ENCODE measurements at regions not wholly inside any gene's neighbourhood (a gene's known extent, or its start where the extent isn't known, plus 50 kb on each side); places are given as distances from the start of the nearest gene placed in this dataset.

GRCh38 chr2:49582946-49583345 lies 428.6 kb upstream of the FSHR start:
- no peak overlapping the region for H2AFZ ChIP-seq (ENCODE audit: low read depth, low read length, poor library complexity, severe bottlenecking)
- no peak for ATAC-seq
- no peak overlapping the region for H3K9ac ChIP-seq (ENCODE audit: low read length)
- no TSS peak for BruUV-seq (replicated peaks)
- RAD21 ChIA-PET (ENCODE audit: low non-redundant PET in 1 of 2, low total read pairs in 2 of 2, uncharacterized antibody in 2 of 2, unreplicated experiment in 2 of 2) = no interaction called here
- no peaks in the 10 kb centered on the region for H3K4me1 ChIP-seq (ENCODE audit: control insufficient read depth in 1 of 2, insufficient read depth in 2 of 2, low read length in 2 of 2)
- no peaks in the 10 kb centered on the region for H3K79me2 ChIP-seq (ENCODE audit: insufficient read depth, low read length)
- peaks cover 0 to 15% of the 10 kb centered on the region in 2 experiments; a peak in 2 of 4 replicates for H3K9me3 ChIP-seq (ENCODE audit: control insufficient read depth in 1 of 2, insufficient read depth in 1 of 2, low read depth in 1 of 2, low read length in 2 of 2)
- intact Hi-C loops (cut with micrococcal nuclease) = no loop called here
- H4K20me1 ChIP-seq (ENCODE audit: insufficient read depth) = no peaks in the 10 kb centered on the region
- no peaks in the 10 kb centered on the region for H3K36me3 ChIP-seq (ENCODE audit: control insufficient read depth in 1 of 2, insufficient read depth in 2 of 2, low read length in 2 of 2)
- POLR2A ChIA-PET = no interaction called here
- H3K9me2 ChIP-seq (ENCODE audit: insufficient read depth) = no peaks in the 10 kb centered on the region
- H3K4me2 ChIP-seq (ENCODE audit: low read length) = no peak overlapping the region
- no peak for DNase-seq (ENCODE audit: low read depth, low spot score)
- no peaks in the 10 kb centered on the region for H3K27me3 ChIP-seq (ENCODE audit: insufficient read depth, low read length)
- CTCF ChIA-PET = no interaction called here
- no peak overlapping the region for H3K27ac ChIP-seq (ENCODE audit: low read depth, low read length)
- TF ChIP-seq ELF1 (IDR thresholded peaks at IDR 0.05; ENCODE audit: borderline replicate concordance, low read depth) (no peak), EGR1 (IDR thresholded peaks at IDR 0.05; ENCODE audit: low read depth) (no peak), YY1 (IDR thresholded peaks at IDR 0.05; ENCODE audit: extremely low read depth, insufficient replicate concordance, low read depth, low read length) (no peak), ZNF274 (IDR thresholded peaks at IDR 0.05; ENCODE audit: low read depth, low read length) (no peak), JUND (IDR thresholded peaks at IDR 0.05) (no peak), POLR2A (IDR thresholded peaks at IDR 0.05; ENCODE audit: borderline replicate concordance, extremely low read depth, insufficient read depth, insufficient read length) (no peak), MAX (IDR thresholded peaks at IDR 0.05) (no peak), SP1 (IDR thresholded peaks at IDR 0.05; ENCODE audit: low read depth) (no peak), CBX3 (IDR thresholded peaks at IDR 0.05; ENCODE audit: low read depth) (no peak), POLR2AphosphoS5 (IDR thresholded peaks at IDR 0.05; ENCODE audit: low read depth, low read length) (no peak), ZFX (IDR thresholded peaks at IDR 0.05) (no peak), ATF3 (IDR thresholded peaks at IDR 0.05) (no peak), SRF (IDR thresholded peaks at IDR 0.05; ENCODE audit: low read depth) (no peak), RAD21 (IDR thresholded peaks at IDR 0.05; ENCODE audit: low read depth) (no peak), EZH2 (IDR thresholded peaks at IDR 0.05) (no peak), SIN3A (IDR thresholded peaks at IDR 0.05; ENCODE audit: low read depth) (no peak), CTCF (IDR thresholded peaks at IDR 0.05 in 2 of 3, conservative IDR thresholded peaks at IDR 0.05 in 1 of 3; ENCODE audit: borderline replicate concordance in 1 of 3, insufficient read depth in 1 of 3, low read depth in 2 of 3, low read length in 2 of 3) (no peak), TCF7L2 (IDR thresholded peaks at IDR 0.05; ENCODE audit: borderline replicate concordance, extremely low read depth, insufficient read depth, insufficient read length) (no peak), REST (IDR thresholded peaks at IDR 0.05; ENCODE audit: low read depth) (no peak)
- no peak overlapping the region for H3K4me3 ChIP-seq (replicated peaks in 1 of 2; ENCODE audit: low read depth in 1 of 2, low read length in 2 of 2)
